UCSD-AML1 (cell line): ENCODE measurements at regions not wholly inside any gene's neighbourhood (a gene's known extent, or its start where the extent isn't known, plus 50 kb on each side); places are given as distances from the start of the nearest gene placed in this dataset.
"Not testable (repeated sequence)": the region's sequence is repeated elsewhere in the genome, so short reads cannot be mapped to it uniquely, and the experiment has no call there.

ENCODE experiments used
- DNase-seq: peaks from one replicate; lab custom pipeline; 2025; ENCODE audit not compliant: unreplicated experiment; lab: John Stamatoyannopoulos, UW

DNA sequence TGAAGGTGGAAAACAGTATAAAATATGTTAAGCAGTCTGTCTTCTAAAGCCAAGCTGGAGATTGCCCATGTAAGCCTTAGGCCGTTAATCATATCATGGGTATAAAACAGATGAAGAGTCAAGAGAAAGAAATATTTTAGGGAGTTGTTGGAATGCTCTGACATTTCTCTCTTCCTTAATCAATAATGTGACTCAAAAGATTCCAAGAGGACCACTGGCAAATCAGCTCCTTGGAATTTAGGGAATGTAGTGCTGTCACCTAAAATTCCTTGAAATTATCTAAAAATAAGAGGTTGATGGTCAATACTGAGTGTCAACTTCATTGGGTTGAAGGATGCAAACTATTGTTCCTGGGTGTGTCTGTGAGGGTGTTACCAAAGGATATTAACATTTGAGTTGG lies 525.9 kb downstream of the KCNA4 start:
- DNase-seq: no peak

GRCh38 chr11:29486301-29486700 lies 530.5 kb downstream of the KCNA4 start:
- no peak for DNase-seq

DNA sequence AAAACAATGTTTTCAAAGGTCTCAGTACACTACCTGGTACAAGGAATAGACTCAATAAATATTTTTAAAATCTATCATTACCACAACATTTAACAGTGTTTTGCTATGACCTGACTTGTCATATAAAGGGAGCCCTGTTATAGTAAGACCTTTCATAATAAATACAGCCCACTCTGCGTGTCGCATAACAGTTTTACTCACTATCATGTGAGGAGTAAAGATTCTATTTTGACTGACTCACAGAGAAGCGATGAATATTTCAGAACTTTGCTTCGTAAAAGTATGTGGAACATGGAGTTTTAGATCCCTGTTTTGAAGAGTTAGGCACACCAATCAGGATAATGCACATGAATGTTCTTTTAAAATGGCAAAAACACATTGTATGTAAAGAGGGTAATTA lies 531.2 kb downstream of the KCNA4 start:
- no peak for DNase-seq

DNA sequence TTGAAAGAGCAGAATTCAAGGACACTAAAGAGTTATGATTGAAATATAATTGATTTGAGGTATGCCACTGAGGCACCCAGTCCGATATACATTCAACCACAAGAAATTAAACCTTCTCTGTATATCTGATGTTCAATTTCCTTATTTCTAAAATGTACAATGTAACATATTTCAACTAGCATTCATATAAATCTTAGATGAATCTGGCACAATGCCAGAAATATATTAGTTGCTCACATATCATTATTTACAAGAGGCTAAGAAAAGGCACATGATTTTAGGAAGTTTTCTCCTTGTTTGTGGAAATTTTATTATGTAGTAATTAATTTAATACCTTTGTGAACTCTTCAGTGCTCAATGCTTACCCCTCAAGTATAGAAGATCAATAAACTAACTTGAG lies 532.3 kb downstream of the KCNA4 start:
- DNase-seq: no peak

GRCh38 chr11:29483831-29484230 lies 533.0 kb downstream of the KCNA4 start:
- no peak for DNase-seq

GRCh38 chr11:29482510-29482909 lies 534.3 kb downstream of the KCNA4 start:
- no peak for DNase-seq

GRCh38 chr11:29481738-29482137 lies 535.1 kb downstream of the KCNA4 start:
- no peak for DNase-seq

DNA sequence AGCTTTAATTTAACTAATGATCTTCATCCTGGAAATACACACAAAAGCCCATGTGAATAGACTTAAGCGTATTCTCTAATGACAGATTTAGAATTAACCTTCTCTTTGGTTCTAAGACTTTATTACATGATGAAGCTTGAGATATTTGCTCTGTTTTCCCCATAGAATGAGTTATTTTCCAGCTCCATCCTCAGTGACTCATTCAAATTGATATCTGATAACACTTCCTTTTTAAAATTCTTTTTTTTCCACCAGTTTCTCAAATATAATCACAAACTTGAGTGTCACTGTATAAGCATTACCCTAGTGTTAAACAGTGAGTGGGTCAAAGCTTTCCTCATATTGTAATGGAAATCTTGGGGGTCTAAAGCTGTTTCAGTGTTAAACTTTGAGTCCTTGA lies 535.8 kb downstream of the KCNA4 start:
- DNase-seq: no peak

- no peak for DNase-seq
Measured at GRCh38 chr11:29458252-29458651, 558.6 kb downstream of the KCNA4 start.

- no peak for DNase-seq
Measured at GRCh38 chr11:29452146-29452545, 564.7 kb downstream of the KCNA4 start.

- DNase-seq: no peak
Measured at GRCh38 chr11:29449281-29450074, 567.4 kb downstream of the KCNA4 start.

DNA sequence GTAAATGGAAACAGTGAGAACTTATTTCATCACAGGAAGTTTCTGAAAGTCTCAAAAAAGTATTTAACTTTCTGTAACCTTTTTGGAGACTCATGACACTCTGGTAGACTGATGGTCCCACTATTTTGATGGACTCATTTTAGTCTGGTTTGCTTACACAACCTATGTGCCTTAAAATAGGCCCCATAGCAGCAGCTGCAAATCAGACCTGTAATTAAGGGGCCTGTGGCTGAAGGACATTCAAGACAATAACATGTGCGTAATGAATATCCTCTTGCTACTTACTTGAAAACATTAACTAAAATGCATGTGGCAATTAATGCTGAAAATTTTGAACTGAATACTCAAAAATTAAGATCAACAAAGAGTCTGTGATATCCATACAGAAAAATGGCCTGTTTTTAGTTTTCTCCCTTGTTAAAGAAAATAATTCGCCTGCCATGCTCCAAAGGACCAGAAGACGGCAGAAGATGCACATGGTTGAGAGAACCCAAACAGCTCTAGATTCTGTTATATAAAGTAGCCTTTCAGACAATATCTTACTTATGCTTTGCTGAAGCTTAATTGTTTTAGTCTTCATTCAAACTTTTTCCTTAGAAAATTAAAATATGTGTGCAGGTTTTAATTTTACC lies 568.5 kb downstream of the KCNA4 start:
- DNase-seq: no peak

GRCh38 chr11:29447821-29448220 lies 569.0 kb downstream of the KCNA4 start:
- no peak for DNase-seq

- DNase-seq: no peak
Measured at GRCh38 chr11:29446132-29446531, 570.7 kb downstream of the KCNA4 start.

DNA sequence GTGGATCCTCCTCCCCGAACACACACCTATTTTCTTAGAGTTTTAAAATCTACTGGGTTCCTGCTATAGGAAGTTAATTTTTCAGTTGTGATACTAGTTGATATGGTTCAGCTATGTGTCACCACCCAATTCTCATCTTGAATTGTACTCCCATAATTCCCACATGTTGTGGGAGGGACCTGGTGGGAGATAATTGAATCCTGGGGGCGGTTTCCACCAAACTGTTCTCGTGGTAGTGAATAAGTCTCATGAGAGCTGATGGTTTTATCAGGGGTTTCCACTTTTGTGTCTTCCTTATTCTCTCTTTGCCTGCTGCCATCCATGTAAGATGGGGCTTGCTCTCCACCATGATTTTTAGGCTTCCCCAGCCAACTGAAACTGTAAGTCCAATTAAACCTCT lies 571.6 kb downstream of the KCNA4 start:
- DNase-seq: not testable (repeated sequence)

- no peak for DNase-seq
Measured at GRCh38 chr11:29438815-29439214, 578.0 kb downstream of the KCNA4 start.

DNA sequence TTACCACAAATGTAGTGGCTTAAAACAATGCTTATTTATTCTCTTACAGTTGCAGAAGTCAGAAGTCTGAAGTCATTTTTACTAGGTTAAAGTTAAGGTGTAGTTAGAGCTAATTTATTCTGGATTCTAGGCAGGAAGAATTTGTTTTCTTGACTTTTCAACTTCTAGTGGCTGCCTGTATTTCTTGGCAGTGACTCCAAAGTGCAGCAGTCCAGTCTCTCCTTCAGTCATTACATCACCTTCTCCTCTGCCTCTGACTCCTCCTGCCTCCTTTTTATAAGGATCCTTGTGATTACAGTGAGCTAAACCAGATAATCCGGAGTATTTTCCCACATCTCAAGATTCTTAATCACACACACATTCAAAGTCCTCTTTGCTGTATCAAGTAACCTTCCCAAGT lies 581.4 kb downstream of the KCNA4 start:
- no peak for DNase-seq

DNA sequence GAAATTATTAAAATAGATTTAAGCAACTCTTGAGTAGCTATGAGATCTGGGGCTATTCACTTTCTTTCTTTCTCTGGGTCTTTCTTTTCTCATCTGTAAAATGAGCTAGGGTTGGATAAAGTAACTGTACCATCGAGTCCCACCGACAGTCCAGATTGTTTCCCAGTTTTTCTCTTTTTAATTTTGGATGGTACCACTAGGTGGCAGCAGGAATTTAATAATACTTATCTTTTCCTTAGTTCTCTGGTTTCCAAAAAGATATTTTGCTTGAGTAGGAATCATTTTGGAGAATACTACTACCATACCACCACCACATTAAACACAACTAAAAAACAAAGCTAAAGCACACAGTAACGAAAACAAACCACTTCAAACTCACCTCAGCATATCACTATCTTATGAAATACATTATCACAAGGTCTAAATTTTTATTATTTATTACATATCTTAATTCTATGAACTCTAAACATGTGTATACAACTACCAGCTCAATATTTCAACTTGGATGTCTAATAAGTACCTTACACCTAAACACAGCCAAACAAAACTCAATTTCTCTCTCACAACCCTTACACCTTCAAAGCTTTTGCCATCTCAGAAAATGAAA lies 584.0 kb downstream of the KCNA4 start:
- DNase-seq: no peak

DNA sequence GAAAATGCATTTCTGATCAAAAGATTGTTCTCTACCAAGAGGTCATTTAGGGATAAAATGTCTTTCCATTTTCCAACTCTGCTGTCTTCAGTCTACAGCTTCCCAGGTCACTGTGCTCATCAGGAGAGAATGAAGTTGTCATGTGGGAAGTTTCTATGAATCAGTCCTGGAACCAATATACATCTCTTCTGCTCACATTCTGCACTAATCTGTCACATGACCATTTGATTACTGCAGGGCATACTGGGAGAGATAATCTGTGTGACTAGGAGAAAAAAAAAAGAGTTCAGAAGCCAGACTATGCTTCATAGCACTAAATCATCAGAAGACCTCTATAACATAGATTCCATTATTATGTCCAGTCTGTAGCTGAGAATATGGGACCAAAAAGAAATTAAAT lies 611.5 kb downstream of the KCNA4 start:
- no peak for DNase-seq

- no peak for DNase-seq
Measured at GRCh38 chr11:29395555-29396072, 621.2 kb downstream of the KCNA4 start.

DNA sequence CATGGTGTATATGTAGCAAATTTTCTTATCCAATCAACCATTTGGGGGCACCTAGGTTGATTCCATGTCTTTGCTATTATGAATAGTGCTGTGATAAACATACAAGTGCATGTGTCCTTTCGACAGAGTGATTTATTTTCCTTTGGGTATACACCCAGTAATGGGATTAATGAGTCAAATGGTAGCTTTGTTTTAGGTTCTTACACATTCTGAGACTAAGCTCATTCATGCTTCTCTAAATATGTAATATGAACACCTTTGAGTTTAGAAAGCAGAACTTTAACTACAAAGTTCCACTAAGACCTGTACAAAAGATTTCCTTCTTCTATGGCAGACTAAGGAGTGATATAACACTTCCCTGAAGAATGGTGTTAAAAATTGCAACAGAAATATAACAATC lies 627.0 kb downstream of the KCNA4 start:
- no peak for DNase-seq

DNA sequence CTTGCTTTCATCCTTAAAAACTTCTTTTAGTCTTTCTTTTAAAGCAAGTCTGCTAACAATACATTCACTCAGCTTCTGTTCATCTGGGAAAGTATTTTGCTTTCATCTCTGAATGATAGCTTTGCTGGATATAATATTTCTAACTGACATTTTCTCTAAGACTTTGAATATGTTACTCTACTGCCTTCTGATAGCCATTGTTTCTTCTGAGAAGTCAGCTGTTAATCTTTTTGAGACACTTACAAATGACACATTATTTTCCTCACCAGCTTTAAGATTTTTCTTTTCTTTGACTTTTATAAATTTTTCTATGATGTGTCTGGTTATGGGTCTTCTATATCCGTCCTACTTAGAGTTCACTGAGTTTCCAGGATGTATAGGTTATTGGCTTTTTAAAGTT lies 643.1 kb downstream of the KCNA4 start:
- DNase-seq: no peak
